ENCODE measurements at regions not wholly inside any gene's neighbourhood (a gene's known extent, or its start where the extent isn't known, plus 50 kb on each side); places are given as distances from the start of the nearest gene placed in this dataset.
"Not testable (repeated sequence)": the region's sequence is repeated elsewhere in the genome, so short reads cannot be mapped to it uniquely, and the experiment has no call there.

GRCh38 chr5:52624291-52624690, 163.4 kb upstream of the ITGA1 start:
- no peaks in the 10 kb centered on the region for H3K4me1 ChIP-seq
- no peak for ATAC-seq
- no peak overlapping the region for H3K27ac ChIP-seq
- TF ChIP-seq CTCF (IDR thresholded peaks at IDR 0.05) (no peak), POLR2AphosphoS5 (IDR thresholded peaks at IDR 0.05) (no peak), POLR2A (IDR thresholded peaks at IDR 0.05) (no peak), EP300 (IDR thresholded peaks at IDR 0.05) (no peak)
- 89 to 90% methylated on average over 2 to 3 of the region's 3 CpGs for WGBS, 2 donors (ENCODE audit: low coverage in 1 of 2)
- no peaks in the 10 kb centered on the region for H3K36me3 ChIP-seq
- peaks cover 0 to 5% (median 0%) of the 10 kb centered on the region in 3 donors for H3K9me3 ChIP-seq
- no peaks in the 10 kb centered on the region for H3K27me3 ChIP-seq
- no peak overlapping the region for H3K4me3 ChIP-seq

- Histone ChIP-seq H3K4me3 (no peak overlapping the region), H3K4me1 (no peaks in the 10 kb centered on the region), H3K36me3 (no peaks in the 10 kb centered on the region), H3K27ac (no peak overlapping the region), H3K27me3 (peaks cover 2% of the 10 kb centered on the region), H3K9me3 (peaks cover 0 to 5% (median 0%) of the 10 kb centered on the region in 3 donors)
- 84% methylated on average over 3 of the region's 3 CpGs; no CpG with 5 or more reads in 1 of the 2 donors for WGBS, 2 donors (ENCODE audit: low coverage in 1 of 2)
- ATAC-seq, result no peak
- TF ChIP-seq POLR2A (IDR thresholded peaks at IDR 0.05) (no peak), EP300 (IDR thresholded peaks at IDR 0.05) (no peak), CTCF (IDR thresholded peaks at IDR 0.05) (no peak), POLR2AphosphoS5 (IDR thresholded peaks at IDR 0.05) (no peak)
These were observed 161.4 kb upstream of the ITGA1 start for GRCh38 chr5:52626312-52626711.

- ATAC-seq, result no peak
- Histone ChIP-seq H3K36me3 (no peaks in the 10 kb centered on the region), H3K4me3 (no peak overlapping the region), H3K27ac (no peak overlapping the region), H3K9me3 (peaks cover 0 to 5% (median 0%) of the 10 kb centered on the region in 3 donors), H3K27me3 (peaks cover 4% of the 10 kb centered on the region), H3K4me1 (no peaks in the 10 kb centered on the region)
- 38 to 44% methylated on average over 1 of the region's 1 CpG for WGBS, 2 donors (ENCODE audit: low coverage in 1 of 2)
- TF ChIP-seq POLR2A (IDR thresholded peaks at IDR 0.05) (no peak), EP300 (IDR thresholded peaks at IDR 0.05) (no peak), POLR2AphosphoS5 (IDR thresholded peaks at IDR 0.05) (no peak), CTCF (IDR thresholded peaks at IDR 0.05) (no peak)
These were observed 160.0 kb upstream of the ITGA1 start for GRCh38 chr5:52627740-52628139.

GRCh38 chr5:52632281-52632680, 155.4 kb upstream of the ITGA1 start:
- ATAC-seq, result no peak
- no peak overlapping the region for H3K4me3 ChIP-seq
- no peaks in the 10 kb centered on the region for H3K4me1 ChIP-seq
- H3K36me3 ChIP-seq, result no peaks in the 10 kb centered on the region
- no peaks in the 10 kb centered on the region for H3K9me3 ChIP-seq
- no peak overlapping the region for H3K27ac ChIP-seq
- WGBS, 2 donors (ENCODE audit: low coverage in 1 of 2), result 83 to 86% methylated on average over 1 of the region's 1 CpG
- H3K27me3 ChIP-seq, result peaks cover 4% of the 10 kb centered on the region
- no peak for TF ChIP-seq CTCF (IDR thresholded peaks at IDR 0.05)
- TF ChIP-seq POLR2A (IDR thresholded peaks at IDR 0.05), result no peak
- TF ChIP-seq POLR2AphosphoS5 (IDR thresholded peaks at IDR 0.05), result no peak

GRCh38 chr5:52634171-52634570, 153.5 kb upstream of the ITGA1 start:
- H3K9me3 ChIP-seq, H3K4me1 ChIP-seq, ATAC-seq, H3K27ac ChIP-seq, H3K4me3 ChIP-seq, H3K36me3 ChIP-seq, H3K27me3 ChIP-seq: not testable (repeated sequence)
- WGBS, 2 donors (ENCODE audit: low coverage in 1 of 2), result 89 to 100% methylated on average over 3 to 4 of the region's 4 CpGs
